Erythroblast (primary cell): ENCODE measurements at regions not wholly inside any gene's neighbourhood (a gene's known extent, or its start where the extent isn't known, plus 50 kb on each side); places are given as distances from the start of the nearest gene placed in this dataset.

ENCODE experiments used
- DNase-seq, 2 experiments: peaks; one replicate each; lab custom pipeline; 2025; lab: John Stamatoyannopoulos, UW
- GATA1 ChIP-seq: IDR thresholded peaks from 2 replicates; pipeline ENCODE4 v1.6.1; 2011; ENCODE audit warnings: low read depth, mild to moderate bottlenecking, control low read depth, low read length, moderate library complexity
- POLR2A ChIP-seq: IDR thresholded peaks from 2 replicates; pipeline ENCODE4 v1.6.1; 2011; ENCODE audit warnings: mild to moderate bottlenecking, low read length

GRCh38 chr1:14240265-14240664 lies 358.2 kb upstream of the KAZN start:
- TF ChIP-seq POLR2A (no peak), GATA1 (no peak)
- no peak for DNase-seq

DNA sequence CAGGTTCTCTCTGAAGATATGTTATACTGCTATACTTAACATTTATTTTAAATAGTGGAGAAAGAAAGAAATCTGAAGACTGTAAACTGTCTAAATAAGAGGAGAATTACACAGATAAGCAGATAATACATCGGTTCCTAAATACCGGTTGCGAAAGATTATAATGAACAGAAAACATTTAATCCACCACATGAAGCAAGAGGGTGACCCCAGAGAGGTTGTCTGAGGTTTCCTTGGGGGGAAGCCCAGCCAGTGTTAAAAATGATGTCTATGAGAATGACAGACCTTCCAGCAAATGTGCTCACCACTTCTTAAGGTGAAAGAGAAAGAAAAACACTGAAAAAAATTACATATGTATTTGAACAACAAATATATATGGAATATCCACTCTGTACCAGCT lies 356.4 kb upstream of the KAZN start:
- TF ChIP-seq POLR2A (no peak), GATA1 (no peak)
- no peak for DNase-seq

DNA sequence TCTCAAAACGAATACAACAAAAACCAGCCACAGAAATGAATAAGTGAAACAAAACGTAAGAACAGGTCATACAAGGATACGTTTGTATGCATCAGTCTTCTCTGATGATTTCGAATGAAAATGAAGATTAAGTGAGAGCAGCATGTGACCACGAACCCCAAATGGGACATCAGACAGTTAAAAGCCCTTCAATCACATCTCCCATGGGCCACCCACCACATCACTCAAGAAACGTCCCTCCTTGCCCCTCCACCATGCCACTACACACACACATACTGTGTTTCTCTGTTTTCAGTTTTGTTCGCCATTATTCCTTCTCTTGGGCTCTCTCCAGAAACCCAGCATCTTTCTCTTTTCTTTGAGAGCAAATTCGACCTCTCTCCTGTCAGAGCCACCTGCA lies 355.6 kb upstream of the KAZN start:
- TF ChIP-seq GATA1 (no peak), POLR2A (no peak)
- no peak for DNase-seq

GRCh38 chr1:14245954-14246353 lies 352.5 kb upstream of the KAZN start:
- no peak for DNase-seq
- no peak for TF ChIP-seq POLR2A
- TF ChIP-seq GATA1 = no peak

- TF ChIP-seq POLR2A = no peak
- TF ChIP-seq GATA1 = no peak
Measured at GRCh38 chr1:14246471-14246870, 352.0 kb upstream of the KAZN start.

GRCh38 chr1:14247666-14248065 lies 350.8 kb upstream of the KAZN start:
- TF ChIP-seq POLR2A = no peak
- TF ChIP-seq GATA1 = no peak

More at GRCh38 chr1:14246471-14246870, 352.0 kb upstream of the KAZN start:
- DNase-seq = no peak

DNA sequence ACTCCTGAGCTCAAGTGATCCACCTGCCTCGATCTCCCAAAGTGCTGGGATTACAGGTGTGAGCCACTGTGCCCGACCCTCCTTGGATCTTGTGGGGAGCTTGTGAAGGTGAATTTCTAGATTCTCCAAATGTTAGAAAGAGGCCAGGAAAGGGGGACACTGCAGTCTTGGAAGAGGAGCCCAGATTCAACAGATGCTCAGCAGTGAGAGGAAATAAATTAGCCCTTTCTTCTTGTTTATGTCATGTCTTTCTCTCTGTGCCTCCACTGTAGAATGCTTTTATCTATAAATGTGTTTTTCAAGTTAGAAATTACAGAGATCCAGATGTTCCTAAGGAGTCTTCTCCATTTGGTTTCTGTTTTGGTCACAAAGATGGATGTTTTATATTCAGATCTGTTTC lies 346.6 kb upstream of the KAZN start:
- TF ChIP-seq POLR2A (no peak), GATA1 (no peak)
- DNase-seq = no peak

More at GRCh38 chr1:14247666-14248065, 350.8 kb upstream of the KAZN start:
- DNase-seq = no peak

GRCh38 chr1:14253676-14254075 lies 344.8 kb upstream of the KAZN start:
- no peak for DNase-seq
- no peak for TF ChIP-seq GATA1
- TF ChIP-seq POLR2A = no peak

GRCh38 chr1:14254251-14254650 lies 344.2 kb upstream of the KAZN start:
- TF ChIP-seq POLR2A (no peak), GATA1 (no peak)
- DNase-seq = no peak

- no peak for TF ChIP-seq POLR2A
- no peak for TF ChIP-seq GATA1
- no peak for DNase-seq
Measured at GRCh38 chr1:14255233-14255632, 343.3 kb upstream of the KAZN start.

- DNase-seq = no peak
- TF ChIP-seq POLR2A (no peak), GATA1 (no peak)
Measured at GRCh38 chr1:14255711-14256110, 342.8 kb upstream of the KAZN start.

DNA sequence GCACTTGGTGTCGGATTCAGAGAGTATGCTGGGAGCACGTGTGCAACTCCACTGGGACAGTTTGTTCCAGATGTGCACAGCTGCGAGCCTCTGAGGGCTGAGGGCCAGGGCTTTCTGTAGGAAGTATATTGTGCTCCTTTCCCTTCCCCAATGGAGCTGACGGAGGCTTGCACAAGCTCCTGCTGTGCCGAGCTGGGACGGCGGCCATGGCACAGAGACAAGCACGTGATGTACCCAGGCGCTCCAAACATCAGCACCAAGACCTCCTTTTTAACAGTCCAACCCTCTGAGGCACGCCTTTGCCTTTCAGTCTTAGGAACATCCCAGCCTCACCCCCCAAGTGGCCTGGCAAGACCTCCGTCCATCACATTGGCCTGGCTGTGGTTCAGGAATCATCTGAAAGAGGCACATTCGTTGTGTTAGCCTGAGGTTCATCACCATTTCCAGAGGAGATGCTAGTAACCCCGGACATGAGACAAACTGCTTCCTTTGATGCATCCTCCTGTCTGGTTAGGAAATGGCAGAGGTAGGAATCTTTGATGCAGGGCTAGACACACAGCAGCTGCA lies 339.2 kb upstream of the KAZN start:
- TF ChIP-seq GATA1 (no peak), POLR2A (no peak)
- DNase-seq = no peak

GRCh38 chr1:14260480-14260879 lies 338.0 kb upstream of the KAZN start:
- no peak for TF ChIP-seq GATA1
- TF ChIP-seq POLR2A = no peak
- no peak for DNase-seq

DNA sequence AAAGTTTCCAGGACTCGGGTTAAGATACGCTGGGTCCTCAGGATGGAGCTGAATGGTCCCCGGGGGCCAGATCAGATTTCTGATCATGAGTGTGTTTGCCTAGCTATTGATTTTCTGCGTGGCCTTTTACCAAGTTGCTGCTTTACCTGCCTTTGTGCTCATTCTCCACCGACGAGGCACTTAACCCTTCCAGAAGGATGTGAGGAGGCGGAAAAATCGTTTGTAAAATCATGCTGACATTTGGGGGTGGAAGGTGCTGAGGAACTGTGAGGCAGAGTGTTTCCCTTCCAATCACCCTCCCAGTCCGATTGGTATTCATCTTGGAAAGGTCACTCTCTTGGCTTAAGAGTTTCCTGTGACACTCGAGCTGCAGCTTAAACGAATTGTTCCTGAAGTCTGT lies 337.1 kb upstream of the KAZN start:
- no peak for DNase-seq
- TF ChIP-seq GATA1 (no peak), POLR2A (no peak)

GRCh38 chr1:14262637-14263036 lies 335.8 kb upstream of the KAZN start:
- DNase-seq = no peak
- TF ChIP-seq POLR2A (no peak), GATA1 (no peak)
